ENCODE measurements at regions not wholly inside any gene's neighbourhood (a gene's known extent, or its start where the extent isn't known, plus 50 kb on each side); places are given as distances from the start of the nearest gene placed in this dataset.

GRCh38 chr12:131622422-131622955, 88.4 kb upstream of the SFSWAP start:
- no peak for TF ChIP-seq CTCF (IDR thresholded peaks at IDR 0.05)
- TF ChIP-seq POLR2A (IDR thresholded peaks at IDR 0.05): no peak

Data from uterus (tissue), 2 donors.